H9 (cell line): ENCODE measurements at regions not wholly inside any gene's neighbourhood (a gene's known extent, or its start where the extent isn't known, plus 50 kb on each side); places are given as distances from the start of the nearest gene placed in this dataset.

ENCODE experiments used
- DNase-seq: peaks from one replicate; pipeline ENCODE4 v3.0.0-alpha.2; 2017
- H2AFZ ChIP-seq: one replicate; pipeline ENCODE4 v1.6.1; 2013; ENCODE audit warnings: mild to moderate bottlenecking, low read length, control low read depth, moderate library complexity
- H2AK5ac ChIP-seq: 2 replicates; pipeline ENCODE4 v1.6.1; 2013; ENCODE audit warnings: low read length, control low read depth, mixed read lengths; ENCODE audit not compliant: insufficient read length
- H2BK120ac ChIP-seq: one replicate; pipeline ENCODE4 v1.6.1; 2013; ENCODE audit warnings: low read depth, mild to moderate bottlenecking, low read length, control low read depth, inconsistent platforms; ENCODE audit not compliant: poor library complexity, severe bottlenecking
- H2BK12ac ChIP-seq: 2 replicates; pipeline ENCODE4 v1.6.1; 2013; ENCODE audit warnings: low read length, control low read depth, mixed read lengths, low read depth; ENCODE audit not compliant: insufficient read length
- H2BK15ac ChIP-seq: 2 replicates; pipeline ENCODE4 v1.6.1; 2013; ENCODE audit warnings: low read depth, low read length, control low read depth
- H2BK20ac ChIP-seq: one replicate; pipeline ENCODE4 v1.6.1; 2013; ENCODE audit warnings: low read depth, mild to moderate bottlenecking, low read length, control low read depth, inconsistent platforms; ENCODE audit not compliant: poor library complexity, severe bottlenecking
- H2BK5ac ChIP-seq: 2 replicates; pipeline ENCODE4 v1.6.1; 2013; ENCODE audit warnings: low read length, control low read depth, mixed read lengths; ENCODE audit not compliant: insufficient read length
- H3K14ac ChIP-seq: 2 replicates; pipeline ENCODE4 v1.6.1; 2013; ENCODE audit warnings: low read length, control low read depth; ENCODE audit not compliant: insufficient read depth
- H3K18ac ChIP-seq: 2 replicates; pipeline ENCODE4 v1.6.1; 2013; ENCODE audit warnings: low read depth, mild to moderate bottlenecking, mixed read lengths, low read length, control low read depth; ENCODE audit not compliant: insufficient read length
- H3K23ac ChIP-seq: 2 replicates; pipeline ENCODE4 v1.6.1; 2013; ENCODE audit warnings: low read length, control low read depth, mixed read lengths, low read depth; ENCODE audit not compliant: insufficient read length
- H3K23me2 ChIP-seq: 2 replicates; pipeline ENCODE4 v1.6.1; 2013; ENCODE audit warnings: low read depth, mild to moderate bottlenecking, mixed read lengths, low read length, control low read depth; ENCODE audit not compliant: insufficient read length, poor library complexity, severe bottlenecking
- H3K27ac ChIP-seq: 2 replicates; pipeline ENCODE4 v1.5.1; 2013; ENCODE audit warnings: low read length, control low read depth, mixed read lengths, low read depth; ENCODE audit not compliant: insufficient read length
- H3K27me3 ChIP-seq: 2 replicates; pipeline ENCODE4 v1.6.1; 2013; ENCODE audit warnings: low read length, control low read depth, inconsistent platforms; ENCODE audit not compliant: insufficient read depth
- H3K4ac ChIP-seq: 2 replicates; pipeline ENCODE4 v1.6.1; 2013; ENCODE audit warnings: low read depth, mild to moderate bottlenecking, control low read depth, inconsistent platforms, low read length, moderate library complexity
- H3K4me1 ChIP-seq: 2 replicates; pipeline ENCODE4 v1.6.1; 2013; ENCODE audit warnings: low read length, control low read depth, inconsistent platforms; ENCODE audit not compliant: insufficient read depth
- H3K4me2 ChIP-seq: 2 replicates; pipeline ENCODE4 v1.6.1; 2013; ENCODE audit warnings: low read length, control low read depth, mixed read lengths; ENCODE audit not compliant: insufficient read length, insufficient read depth
- H3K56ac ChIP-seq: 2 replicates; pipeline ENCODE4 v1.6.1; 2013; ENCODE audit warnings: low read depth, mild to moderate bottlenecking, mixed read lengths, low read length, control low read depth; ENCODE audit not compliant: insufficient read length
- H3K79me1 ChIP-seq: 2 replicates; pipeline ENCODE4 v1.6.1; 2013; ENCODE audit warnings: low read depth, mild to moderate bottlenecking, moderate library complexity, low read length, control low read depth, inconsistent platforms; ENCODE audit not compliant: insufficient read depth, poor library complexity, severe bottlenecking
- H3K79me2 ChIP-seq: 2 replicates; pipeline ENCODE4 v1.6.1; 2013; ENCODE audit warnings: low read length, control low read depth, inconsistent platforms; ENCODE audit not compliant: insufficient read depth
- H3K9ac ChIP-seq: 2 replicates; pipeline ENCODE4 v1.6.1; 2013; ENCODE audit warnings: low read length, control low read depth, mixed read lengths; ENCODE audit not compliant: insufficient read length; ENCODE audit errors: extremely low read depth
- H3K9me3 ChIP-seq: one replicate; pipeline ENCODE4 v1.6.1; 2013; ENCODE audit warnings: low read depth, low read length, inconsistent platforms; ENCODE audit not compliant: control insufficient read depth
- H3T11ph ChIP-seq: one replicate; pipeline ENCODE4 v1.6.1; 2013; ENCODE audit warnings: mild to moderate bottlenecking, low read length, control low read depth, inconsistent platforms
- H4K20me1 ChIP-seq: one replicate; pipeline ENCODE4 v1.6.1; 2013; ENCODE audit not compliant: control insufficient read depth, insufficient read length, insufficient read depth
- H4K5ac ChIP-seq: 2 replicates; pipeline ENCODE4 v1.6.1; 2013; ENCODE audit warnings: low read depth, mild to moderate bottlenecking, mixed read lengths, low read length, control low read depth; ENCODE audit not compliant: insufficient read length
- H4K8ac ChIP-seq: replicated peaks from 2 replicates; pipeline ENCODE4 v1.6.1; 2013; ENCODE audit warnings: low read length, control low read depth, mixed read lengths, low read depth; ENCODE audit not compliant: insufficient read length
- H4K91ac ChIP-seq: 2 replicates; pipeline ENCODE4 v1.6.1; 2013; ENCODE audit warnings: low read depth, mild to moderate bottlenecking, moderate library complexity, mixed read lengths, low read length, control low read depth; ENCODE audit not compliant: insufficient read length
- H3K27ac Mint-ChIP-seq, 3 experiments: 2 replicates in 2 of 3; 3 replicates in 1 of 3; pipeline ENCODE4 v1.8.0; 2020 to 2021; ENCODE audit warnings: mixed read lengths in 3 of 3, mild to moderate bottlenecking in 1 of 3, moderate library complexity in 1 of 3
- H3K27me3 Mint-ChIP-seq: 2 replicates; pipeline ENCODE4 v1.8.0; 2021; ENCODE audit warnings: low read depth, mild to moderate bottlenecking, moderate library complexity, mixed read lengths
- H3K36me3 Mint-ChIP-seq, 3 experiments: 2 replicates in 2 of 3; 3 replicates in 1 of 3; pipeline ENCODE4 v1.8.0; 2020 to 2021; ENCODE audit warnings: low read depth in 3 of 3, mixed read lengths in 3 of 3; ENCODE audit not compliant: insufficient read depth in 1 of 3
- H3K4me1 Mint-ChIP-seq, 2 experiments: 2 replicates each; pipeline ENCODE4 v1.8.0; 2020; ENCODE audit warnings: mixed read lengths in 2 of 2
- H3K4me3 Mint-ChIP-seq, 2 experiments: 2 replicates in 1 of 2; 3 replicates in 1 of 2; pipeline ENCODE4 v1.8.0; 2020 to 2021; ENCODE audit warnings: mild to moderate bottlenecking in 2 of 2, mixed read lengths in 2 of 2, moderate library complexity in 1 of 2
- H3K9me3 Mint-ChIP-seq, 2 experiments: 2 replicates in 1 of 2; 3 replicates in 1 of 2; pipeline ENCODE4 v1.8.0; 2020; ENCODE audit warnings: mild to moderate bottlenecking in 2 of 2, mixed read lengths in 2 of 2, moderate library complexity in 1 of 2
- WGBS: extraction: QIAGEN DNeasy Blood & Tissue Kit; methylation state at CpG from one replicate; pipeline ENCODE4 v1.1.7; 2013; ENCODE audit warnings: missing lambda C conversion rate, low lambda C conversion rate, mixed read lengths; ENCODE audit not compliant: insufficient read length; ENCODE audit errors: extremely low coverage; 5-methylcytosine and 5-hydroxymethylcytosine counted together
- TF ChIP-seq, protein P1 (sequence below): fragments of 200-600 bp; sonication (generic); conservative IDR thresholded peaks from 3 replicates; pipeline ENCODE4 v1.8.0; 2021; ENCODE audit warnings: antibody characterized with exemption, mild to moderate bottlenecking

DNA sequence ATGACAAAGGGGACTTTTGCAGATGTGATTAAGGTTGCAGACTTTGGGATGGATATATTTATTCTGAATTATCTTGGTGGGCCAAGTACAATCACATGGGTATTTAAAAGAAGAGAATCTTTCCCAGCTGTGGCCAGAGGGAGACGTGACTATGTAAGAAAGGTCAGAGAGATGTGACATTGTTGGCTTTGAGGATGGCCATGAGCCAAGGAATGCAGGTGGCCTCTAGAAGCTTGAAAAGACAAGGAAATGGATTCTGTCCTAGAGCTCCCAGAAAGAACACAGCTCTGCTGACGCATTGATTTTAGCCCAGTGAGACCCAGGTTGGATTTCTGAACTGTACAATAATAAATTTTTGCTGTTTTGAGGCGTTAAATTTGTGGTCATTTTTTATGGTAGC, 616.0 kb upstream of the TBL1XR1 start:
- Histone ChIP-seq H4K5ac (no peak overlapping the region), H2BK120ac (no peak overlapping the region), H4K20me1 (no peaks in the 10 kb centered on the region), H3K27ac (no peak overlapping the region), H2BK5ac (no peak overlapping the region), H4K91ac (no peak overlapping the region), H3K9me3 (no peaks in the 10 kb centered on the region), H2BK20ac (no peak overlapping the region), H2BK12ac (no peak overlapping the region), H3K4ac (no peak overlapping the region), H4K8ac (no peak overlapping the region), H3T11ph (no peak overlapping the region), H3K23me2 (no peaks in the 10 kb centered on the region), H3K9ac (no peak overlapping the region), H2BK15ac (no peak overlapping the region), H3K18ac (no peak overlapping the region), H2AK5ac (no peak overlapping the region), H3K4me1 (no peaks in the 10 kb centered on the region; the same call in 1 of the 2 replicates), H3K56ac (no peak overlapping the region), H3K14ac (no peak overlapping the region), H3K4me2 (no peak overlapping the region), H3K79me1 (no peaks in the 10 kb centered on the region), H3K79me2 (no peaks in the 10 kb centered on the region), H3K27me3 (no peaks in the 10 kb centered on the region), H2AFZ (no peak overlapping the region), H3K23ac (no peak overlapping the region)
- no peak overlapping the region for H3K4me3 Mint-ChIP-seq
- peaks cover 0 to 3% (median 0%) of the 10 kb centered on the region in 3 experiments; a peak in 1 of 7 replicates for H3K36me3 Mint-ChIP-seq
- H3K4me1 Mint-ChIP-seq, result no peaks in the 10 kb centered on the region; a peak in 1 of 4 replicates
- no peak overlapping the region for H3K27ac Mint-ChIP-seq
- TF ChIP-seq, protein P1, sequence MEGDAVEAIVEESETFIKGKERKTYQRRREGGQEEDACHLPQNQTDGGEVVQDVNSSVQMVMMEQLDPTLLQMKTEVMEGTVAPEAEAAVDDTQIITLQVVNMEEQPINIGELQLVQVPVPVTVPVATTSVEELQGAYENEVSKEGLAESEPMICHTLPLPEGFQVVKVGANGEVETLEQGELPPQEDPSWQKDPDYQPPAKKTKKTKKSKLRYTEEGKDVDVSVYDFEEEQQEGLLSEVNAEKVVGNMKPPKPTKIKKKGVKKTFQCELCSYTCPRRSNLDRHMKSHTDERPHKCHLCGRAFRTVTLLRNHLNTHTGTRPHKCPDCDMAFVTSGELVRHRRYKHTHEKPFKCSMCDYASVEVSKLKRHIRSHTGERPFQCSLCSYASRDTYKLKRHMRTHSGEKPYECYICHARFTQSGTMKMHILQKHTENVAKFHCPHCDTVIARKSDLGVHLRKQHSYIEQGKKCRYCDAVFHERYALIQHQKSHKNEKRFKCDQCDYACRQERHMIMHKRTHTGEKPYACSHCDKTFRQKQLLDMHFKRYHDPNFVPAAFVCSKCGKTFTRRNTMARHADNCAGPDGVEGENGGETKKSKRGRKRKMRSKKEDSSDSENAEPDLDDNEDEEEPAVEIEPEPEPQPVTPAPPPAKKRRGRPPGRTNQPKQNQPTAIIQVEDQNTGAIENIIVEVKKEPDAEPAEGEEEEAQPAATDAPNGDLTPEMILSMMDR, result no peak
- H3K9me3 Mint-ChIP-seq, result peaks cover 0 to 2% of the 10 kb centered on the region in 2 experiments; a peak in 4 of 5 replicates
- no peaks in the 10 kb centered on the region for H3K27me3 Mint-ChIP-seq
- no CpG with 5 or more reads among the region's 3 CpGs for WGBS
- DNase-seq, result no peak
